ENCODE measurements at regions not wholly inside any gene's neighbourhood (a gene's known extent, or its start where the extent isn't known, plus 50 kb on each side); places are given as distances from the start of the nearest gene placed in this dataset.

DNA sequence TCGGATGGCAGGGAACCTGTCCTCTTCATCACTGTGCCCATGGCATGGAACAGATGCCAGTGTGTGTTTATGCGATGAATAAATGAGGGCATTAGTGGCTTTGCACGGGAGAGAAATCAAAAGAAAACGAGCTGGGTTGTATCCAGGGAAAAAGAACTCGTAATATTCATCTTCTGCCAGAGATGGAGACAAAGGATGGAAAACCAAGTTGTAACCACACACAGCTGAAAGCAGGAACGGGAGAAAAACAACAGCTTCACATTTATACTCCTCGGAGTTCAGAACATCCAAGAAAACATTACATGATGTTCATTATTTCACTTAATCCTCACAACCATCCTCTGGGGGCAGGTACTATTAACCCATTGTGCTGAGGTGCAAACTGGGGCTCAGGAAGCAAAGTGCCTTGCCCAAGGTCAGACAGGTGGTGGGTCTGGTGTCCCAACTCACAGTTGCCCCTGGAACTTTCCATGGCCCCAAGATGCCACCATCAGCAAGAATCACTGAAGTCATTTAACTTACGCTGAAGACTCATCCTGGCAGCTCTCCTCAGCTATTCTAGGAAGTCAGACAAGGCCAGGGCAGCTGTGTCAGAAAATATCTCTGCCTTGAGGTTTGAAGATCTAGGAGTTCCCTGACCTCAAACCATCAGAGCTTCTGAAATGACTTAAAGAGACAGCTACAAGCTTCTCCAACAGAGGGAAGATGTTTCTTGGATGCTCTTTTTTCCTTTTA, 250.4 kb downstream of the NSG2 start:
- TF ChIP-seq, protein P1, sequence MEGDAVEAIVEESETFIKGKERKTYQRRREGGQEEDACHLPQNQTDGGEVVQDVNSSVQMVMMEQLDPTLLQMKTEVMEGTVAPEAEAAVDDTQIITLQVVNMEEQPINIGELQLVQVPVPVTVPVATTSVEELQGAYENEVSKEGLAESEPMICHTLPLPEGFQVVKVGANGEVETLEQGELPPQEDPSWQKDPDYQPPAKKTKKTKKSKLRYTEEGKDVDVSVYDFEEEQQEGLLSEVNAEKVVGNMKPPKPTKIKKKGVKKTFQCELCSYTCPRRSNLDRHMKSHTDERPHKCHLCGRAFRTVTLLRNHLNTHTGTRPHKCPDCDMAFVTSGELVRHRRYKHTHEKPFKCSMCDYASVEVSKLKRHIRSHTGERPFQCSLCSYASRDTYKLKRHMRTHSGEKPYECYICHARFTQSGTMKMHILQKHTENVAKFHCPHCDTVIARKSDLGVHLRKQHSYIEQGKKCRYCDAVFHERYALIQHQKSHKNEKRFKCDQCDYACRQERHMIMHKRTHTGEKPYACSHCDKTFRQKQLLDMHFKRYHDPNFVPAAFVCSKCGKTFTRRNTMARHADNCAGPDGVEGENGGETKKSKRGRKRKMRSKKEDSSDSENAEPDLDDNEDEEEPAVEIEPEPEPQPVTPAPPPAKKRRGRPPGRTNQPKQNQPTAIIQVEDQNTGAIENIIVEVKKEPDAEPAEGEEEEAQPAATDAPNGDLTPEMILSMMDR (IDR thresholded peaks at IDR 0.05) = no peak
- TF ChIP-seq, protein P2, sequence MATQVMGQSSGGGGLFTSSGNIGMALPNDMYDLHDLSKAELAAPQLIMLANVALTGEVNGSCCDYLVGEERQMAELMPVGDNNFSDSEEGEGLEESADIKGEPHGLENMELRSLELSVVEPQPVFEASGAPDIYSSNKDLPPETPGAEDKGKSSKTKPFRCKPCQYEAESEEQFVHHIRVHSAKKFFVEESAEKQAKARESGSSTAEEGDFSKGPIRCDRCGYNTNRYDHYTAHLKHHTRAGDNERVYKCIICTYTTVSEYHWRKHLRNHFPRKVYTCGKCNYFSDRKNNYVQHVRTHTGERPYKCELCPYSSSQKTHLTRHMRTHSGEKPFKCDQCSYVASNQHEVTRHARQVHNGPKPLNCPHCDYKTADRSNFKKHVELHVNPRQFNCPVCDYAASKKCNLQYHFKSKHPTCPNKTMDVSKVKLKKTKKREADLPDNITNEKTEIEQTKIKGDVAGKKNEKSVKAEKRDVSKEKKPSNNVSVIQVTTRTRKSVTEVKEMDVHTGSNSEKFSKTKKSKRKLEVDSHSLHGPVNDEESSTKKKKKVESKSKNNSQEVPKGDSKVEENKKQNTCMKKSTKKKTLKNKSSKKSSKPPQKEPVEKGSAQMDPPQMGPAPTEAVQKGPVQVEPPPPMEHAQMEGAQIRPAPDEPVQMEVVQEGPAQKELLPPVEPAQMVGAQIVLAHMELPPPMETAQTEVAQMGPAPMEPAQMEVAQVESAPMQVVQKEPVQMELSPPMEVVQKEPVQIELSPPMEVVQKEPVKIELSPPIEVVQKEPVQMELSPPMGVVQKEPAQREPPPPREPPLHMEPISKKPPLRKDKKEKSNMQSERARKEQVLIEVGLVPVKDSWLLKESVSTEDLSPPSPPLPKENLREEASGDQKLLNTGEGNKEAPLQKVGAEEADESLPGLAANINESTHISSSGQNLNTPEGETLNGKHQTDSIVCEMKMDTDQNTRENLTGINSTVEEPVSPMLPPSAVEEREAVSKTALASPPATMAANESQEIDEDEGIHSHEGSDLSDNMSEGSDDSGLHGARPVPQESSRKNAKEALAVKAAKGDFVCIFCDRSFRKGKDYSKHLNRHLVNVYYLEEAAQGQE (IDR thresholded peaks at IDR 0.05; ENCODE audit: insufficient read depth in 1 of 2, low read depth in 2 of 2, low read length in 1 of 2) = no peak

Data from Panc1 (cell line).